ENCODE measurements at regions not wholly inside any gene's neighbourhood (a gene's known extent, or its start where the extent isn't known, plus 50 kb on each side); places are given as distances from the start of the nearest gene placed in this dataset.

- no peak for DNase-seq
- TF ChIP-seq POLR2AphosphoS5 (IDR thresholded peaks at IDR 0.05), result no peak
- no peak for TF ChIP-seq CTCF (IDR thresholded peaks at IDR 0.05)
- no peak for TF ChIP-seq EP300 (IDR thresholded peaks at IDR 0.05)
- no peak for TF ChIP-seq POLR2A (IDR thresholded peaks at IDR 0.05)
- 30 to 49% (median 36%) methylated on average over 5 of the region's 5 CpGs for WGBS, 5 donors
- Histone ChIP-seq H3K4me3 (no peak overlapping the region), H3K27ac (no peak overlapping the region), H3K4me1 (no peaks in the 10 kb centered on the region), H3K27me3 (no peaks in the 10 kb centered on the region), H3K36me3 (no peaks in the 10 kb centered on the region), H3K9me3 (peaks cover 0 to 11% (median 2%) of the 10 kb centered on the region in 4 donors)
- intact Hi-C loops (cut with DNase I; ENCODE audit: low total_unique reads), result no loop called here
Measured at GRCh38 chr2:228728961-228729360, 542.1 kb downstream of the PID1 start.

GRCh38 chr2:228725031-228725430 lies 543.5 kb upstream of the SPHKAP start:
- Histone ChIP-seq H3K4me3 (no peak overlapping the region), H3K27me3 (no peaks in the 10 kb centered on the region), H3K27ac (no peak overlapping the region), H3K4me1 (no peaks in the 10 kb centered on the region), H3K9me3 (peaks cover 0 to 11% (median 0%) of the 10 kb centered on the region in 4 donors), H3K36me3 (no peaks in the 10 kb centered on the region)
- no peak for DNase-seq
- intact Hi-C loops (cut with DNase I; ENCODE audit: low total_unique reads), result no loop called here
- TF ChIP-seq CTCF (IDR thresholded peaks at IDR 0.05) (no peak), EP300 (IDR thresholded peaks at IDR 0.05) (no peak), POLR2A (IDR thresholded peaks at IDR 0.05) (no peak), POLR2AphosphoS5 (IDR thresholded peaks at IDR 0.05) (no peak)
- WGBS, 5 donors, result 55 to 80% (median 63%) methylated on average over 1 of the region's 1 CpG

- Histone ChIP-seq H3K4me1 (no peaks in the 10 kb centered on the region), H3K27me3 (no peaks in the 10 kb centered on the region), H3K36me3 (no peaks in the 10 kb centered on the region), H3K27ac (no peak overlapping the region), H3K4me3 (no peak overlapping the region), H3K9me3 (peaks cover 0 to 11% (median 0%) of the 10 kb centered on the region in 4 donors)
- 77 to 93% (median 81%) methylated on average over 1 of the region's 1 CpG for whole genome bisulfite sequencing, 5 donors
- TF ChIP-seq POLR2AphosphoS5 (IDR thresholded peaks at IDR 0.05) (no peak), EP300 (IDR thresholded peaks at IDR 0.05) (no peak), POLR2A (IDR thresholded peaks at IDR 0.05) (no peak), CTCF (IDR thresholded peaks at IDR 0.05) (no peak)
- DNase-seq, result no peak
- intact Hi-C loops (cut with DNase I; ENCODE audit: low total_unique reads), result no loop called here
Measured at GRCh38 chr2:228723599-228723998, 542.1 kb upstream of the SPHKAP start.

GRCh38 chr2:228722311-228722710 lies 540.8 kb upstream of the SPHKAP start:
- H3K9me3 ChIP-seq, result peaks cover 0 to 11% (median 0%) of the 10 kb centered on the region in 4 donors
- no peak overlapping the region for H3K4me3 ChIP-seq
- DNase-seq, result no peak
- WGBS, 5 donors, result 13 to 40% (median 33%) methylated on average over 1 of the region's 1 CpG
- no peaks in the 10 kb centered on the region for H3K27me3 ChIP-seq
- TF ChIP-seq POLR2AphosphoS5 (IDR thresholded peaks at IDR 0.05) (no peak), EP300 (IDR thresholded peaks at IDR 0.05) (no peak), POLR2A (IDR thresholded peaks at IDR 0.05) (no peak), CTCF (IDR thresholded peaks at IDR 0.05) (no peak)
- no peaks in the 10 kb centered on the region for H3K4me1 ChIP-seq
- intact Hi-C loops (cut with DNase I; ENCODE audit: low total_unique reads), result no loop called here
- no peaks in the 10 kb centered on the region for H3K36me3 ChIP-seq
- H3K27ac ChIP-seq, result no peak overlapping the region

Measured in stomach (tissue), 8 donors.